ENCODE measurements at regions not wholly inside any gene's neighbourhood (a gene's known extent, or its start where the extent isn't known, plus 50 kb on each side); places are given as distances from the start of the nearest gene placed in this dataset.

GRCh38 chr5:136694258-136694657, 328.9 kb upstream of the TRPC7 start:
- DNase-seq: no peak
- no peak for TF ChIP-seq CTCF (IDR thresholded peaks at IDR 0.05)
- TF ChIP-seq POLR2A (IDR thresholded peaks at IDR 0.05): no peak
- intact Hi-C loops (cut with DNase I): no loop called here
- Histone ChIP-seq H3K4me3 (no peak overlapping the region), H3K36me3 (replicated peaks in 1 of 2) (no peaks in the 10 kb centered on the region), H3K27ac (no peak overlapping the region), H3K9me3 (replicated peaks in 1 of 3) (no peaks in the 10 kb centered on the region), H3K4me1 (replicated peaks in 1 of 2) (no peaks in the 10 kb centered on the region), H3K27me3 (no peaks in the 10 kb centered on the region)
- 63 to 72% (median 64%) methylated on average over 4 of the region's 4 CpGs for WGBS, 4 donors

GRCh38 chr5:136689552-136689951, 324.2 kb upstream of the TRPC7 start:
- H3K27ac ChIP-seq: no peak overlapping the region
- no peaks in the 10 kb centered on the region for H3K36me3 ChIP-seq (replicated peaks in 1 of 2)
- no peak overlapping the region for H3K4me3 ChIP-seq
- intact Hi-C loops (cut with DNase I): no loop called here
- peaks cover 0 to 6% (median 0%) of the 10 kb centered on the region in 3 donors for H3K9me3 ChIP-seq (replicated peaks in 1 of 3)
- no peaks in the 10 kb centered on the region for H3K27me3 ChIP-seq
- DNase-seq: no peak
- no peaks in the 10 kb centered on the region for H3K4me1 ChIP-seq (replicated peaks in 1 of 2)
- TF ChIP-seq CTCF (IDR thresholded peaks at IDR 0.05) (no peak), POLR2A (IDR thresholded peaks at IDR 0.05) (no peak)
- WGBS, 4 donors: 28 to 42% (median 38%) methylated on average over 2 of the region's 2 CpGs

GRCh38 chr5:136686192-136686872, 321.0 kb upstream of the TRPC7 start:
- Histone ChIP-seq H3K27ac (no peak overlapping the region), H3K9me3 (replicated peaks in 1 of 3) (peaks cover 0 to 6% (median 0%) of the 10 kb centered on the region in 3 donors), H3K27me3 (no peaks in the 10 kb centered on the region), H3K36me3 (replicated peaks in 1 of 2) (no peaks in the 10 kb centered on the region), H3K4me1 (replicated peaks in 1 of 2) (no peaks in the 10 kb centered on the region), H3K4me3 (no peak overlapping the region)
- no peak for DNase-seq
- TF ChIP-seq CTCF (IDR thresholded peaks at IDR 0.05) (peak in 5 of 6 experiments; percentile 10 to 30 (median 21)), POLR2A (IDR thresholded peaks at IDR 0.05) (no peak)
- intact Hi-C loops (cut with DNase I): no loop called here
- 0 to 33% (median 25%) methylated on average over 1 of the region's 1 CpG for WGBS, 4 donors

GRCh38 chr5:136682986-136683385, 317.6 kb upstream of the TRPC7 start:
- whole genome bisulfite sequencing, 4 donors: 0% methylated on average over 1 of the region's 1 CpG; no CpG with 5 or more reads in 2 of the 4 donors
- TF ChIP-seq CTCF (IDR thresholded peaks at IDR 0.05) (no peak), POLR2A (IDR thresholded peaks at IDR 0.05) (no peak)
- H3K4me3 ChIP-seq: no peak overlapping the region
- H3K36me3 ChIP-seq (replicated peaks in 1 of 2): no peaks in the 10 kb centered on the region
- no peak overlapping the region for H3K27ac ChIP-seq
- DNase-seq: no peak
- no peaks in the 10 kb centered on the region for H3K27me3 ChIP-seq
- intact Hi-C loops (cut with DNase I): no loop called here
- peaks cover 0 to 6% (median 0%) of the 10 kb centered on the region in 3 donors for H3K9me3 ChIP-seq (replicated peaks in 1 of 3)
- H3K4me1 ChIP-seq (replicated peaks in 1 of 2): no peaks in the 10 kb centered on the region
